ENCODE measurements at regions not wholly inside any gene's neighbourhood (a gene's known extent, or its start where the extent isn't known, plus 50 kb on each side); places are given as distances from the start of the nearest gene placed in this dataset.

GRCh38 chr20:61170496-61171320 is 81.4 kb upstream of the CDH4 start:
- no peak overlapping the region for H3K27ac ChIP-seq (ENCODE audit: low read length)
- no peak for DNase-seq (ENCODE audit: low read depth, low spot score)
- WGBS (ENCODE audit: insufficient coverage, insufficient read length) = no CpG with 5 or more reads among the region's 11 CpGs
- no peaks in the 10 kb centered on the region for H3K36me3 ChIP-seq (ENCODE audit: control insufficient read depth, insufficient read depth, low read length)
- H3K4me1 ChIP-seq (ENCODE audit: control insufficient read depth, insufficient read depth, low read length) = peaks cover 2% of the 10 kb centered on the region
- no peak overlapping the region for H3K4me3 ChIP-seq (ENCODE audit: low read length)
- no peaks in the 10 kb centered on the region for H3K27me3 ChIP-seq (ENCODE audit: control insufficient read depth, insufficient read depth, low read length)
- H3K9me3 ChIP-seq (ENCODE audit: control insufficient read depth, insufficient read depth, low read length) = no peaks in the 10 kb centered on the region

GRCh38 chr20:61173267-61173666 is 78.8 kb upstream of the CDH4 start:
- WGBS (ENCODE audit: insufficient coverage, insufficient read length) = 100% methylated on average over 2 of the region's 2 CpGs
- Histone ChIP-seq H3K36me3 (ENCODE audit: control insufficient read depth, insufficient read depth, low read length) (no peaks in the 10 kb centered on the region), H3K4me1 (ENCODE audit: control insufficient read depth, insufficient read depth, low read length) (peaks cover 2% of the 10 kb centered on the region), H3K27ac (ENCODE audit: low read length) (no peak overlapping the region), H3K4me3 (ENCODE audit: low read length) (no peak overlapping the region), H3K9me3 (ENCODE audit: control insufficient read depth, insufficient read depth, low read length) (no peaks in the 10 kb centered on the region), H3K27me3 (ENCODE audit: control insufficient read depth, insufficient read depth, low read length) (no peaks in the 10 kb centered on the region)
- DNase-seq (ENCODE audit: low read depth, low spot score) = no peak

- H3K9me3 ChIP-seq (ENCODE audit: control insufficient read depth, insufficient read depth, low read length) = no peaks in the 10 kb centered on the region
- no peaks in the 10 kb centered on the region for H3K36me3 ChIP-seq (ENCODE audit: control insufficient read depth, insufficient read depth, low read length)
- H3K27me3 ChIP-seq (ENCODE audit: control insufficient read depth, insufficient read depth, low read length) = no peaks in the 10 kb centered on the region
- no CpG with 5 or more reads among the region's 4 CpGs for WGBS (ENCODE audit: insufficient coverage, insufficient read length)
- no peak overlapping the region for H3K4me3 ChIP-seq (ENCODE audit: low read length)
- no peak overlapping the region for H3K27ac ChIP-seq (ENCODE audit: low read length)
- peaks cover 4% of the 10 kb centered on the region for H3K4me1 ChIP-seq (ENCODE audit: control insufficient read depth, insufficient read depth, low read length)
- DNase-seq (ENCODE audit: low read depth, low spot score) = no peak
These were observed 77.9 kb upstream of the CDH4 start for GRCh38 chr20:61173961-61174725.

GRCh38 chr20:61176874-61177273 is 75.2 kb upstream of the CDH4 start:
- DNase-seq (ENCODE audit: low read depth, low spot score) = no peak
- Histone ChIP-seq H3K27ac (ENCODE audit: low read length) (no peak overlapping the region), H3K36me3 (ENCODE audit: control insufficient read depth, insufficient read depth, low read length) (no peaks in the 10 kb centered on the region), H3K4me1 (ENCODE audit: control insufficient read depth, insufficient read depth, low read length) (peaks cover 1% of the 10 kb centered on the region; the same call in 1 of the 2 replicates), H3K4me3 (ENCODE audit: low read length) (no peak overlapping the region), H3K27me3 (ENCODE audit: control insufficient read depth, insufficient read depth, low read length) (no peaks in the 10 kb centered on the region), H3K9me3 (ENCODE audit: control insufficient read depth, insufficient read depth, low read length) (no peaks in the 10 kb centered on the region)
- WGBS (ENCODE audit: insufficient coverage, insufficient read length) = no CpG with 5 or more reads among the region's 1 CpG

- peaks cover 1% of the 10 kb centered on the region; the same call in 1 of the 2 replicates for H3K4me1 ChIP-seq (ENCODE audit: control insufficient read depth, insufficient read depth, low read length)
- no peak for DNase-seq (ENCODE audit: low read depth, low spot score)
- no peak overlapping the region for H3K27ac ChIP-seq (ENCODE audit: low read length)
- H3K27me3 ChIP-seq (ENCODE audit: control insufficient read depth, insufficient read depth, low read length) = no peaks in the 10 kb centered on the region
- no peaks in the 10 kb centered on the region for H3K36me3 ChIP-seq (ENCODE audit: control insufficient read depth, insufficient read depth, low read length)
- H3K9me3 ChIP-seq (ENCODE audit: control insufficient read depth, insufficient read depth, low read length) = no peaks in the 10 kb centered on the region
- H3K4me3 ChIP-seq (ENCODE audit: low read length) = no peak overlapping the region
- WGBS (ENCODE audit: insufficient coverage, insufficient read length) = no CpG with 5 or more reads among the region's 6 CpGs
These were observed 73.5 kb upstream of the CDH4 start for GRCh38 chr20:61178551-61179071.

GRCh38 chr20:61184194-61184593 is 67.9 kb upstream of the CDH4 start:
- Histone ChIP-seq H3K36me3 (ENCODE audit: control insufficient read depth, insufficient read depth, low read length) (0 out of 2 replicates have a peak, but pooled peaks cover 3% of the 10 kb centered on the region), H3K4me3 (ENCODE audit: low read length) (no peak overlapping the region), H3K27ac (ENCODE audit: low read length) (no peak overlapping the region), H3K9me3 (ENCODE audit: control insufficient read depth, insufficient read depth, low read length) (no peaks in the 10 kb centered on the region), H3K4me1 (ENCODE audit: control insufficient read depth, insufficient read depth, low read length) (peaks cover 3% of the 10 kb centered on the region; the same call in 1 of the 2 replicates), H3K27me3 (ENCODE audit: control insufficient read depth, insufficient read depth, low read length) (no peaks in the 10 kb centered on the region)
- no CpG with 5 or more reads among the region's 9 CpGs for WGBS (ENCODE audit: insufficient coverage, insufficient read length)
- no peak for DNase-seq (ENCODE audit: low read depth, low spot score)

GRCh38 chr20:61185181-61185580 is 66.9 kb upstream of the CDH4 start:
- Histone ChIP-seq H3K27ac (ENCODE audit: low read length) (no peak overlapping the region), H3K4me1 (ENCODE audit: control insufficient read depth, insufficient read depth, low read length) (peaks cover 3% of the 10 kb centered on the region; the same call in 1 of the 2 replicates), H3K9me3 (ENCODE audit: control insufficient read depth, insufficient read depth, low read length) (no peaks in the 10 kb centered on the region), H3K36me3 (ENCODE audit: control insufficient read depth, insufficient read depth, low read length) (0 out of 2 replicates have a peak, but pooled peaks cover 3% of the 10 kb centered on the region), H3K4me3 (ENCODE audit: low read length) (no peak overlapping the region), H3K27me3 (ENCODE audit: control insufficient read depth, insufficient read depth, low read length) (no peaks in the 10 kb centered on the region)
- no CpG with 5 or more reads among the region's 7 CpGs for WGBS (ENCODE audit: insufficient coverage, insufficient read length)
- DNase-seq (ENCODE audit: low read depth, low spot score) = no peak

- no CpG with 5 or more reads among the region's 12 CpGs for WGBS (ENCODE audit: insufficient coverage, insufficient read length)
- H3K9me3 ChIP-seq (ENCODE audit: control insufficient read depth, insufficient read depth, low read length) = no peaks in the 10 kb centered on the region
- H3K4me3 ChIP-seq (ENCODE audit: low read length) = no peak overlapping the region
- H3K27me3 ChIP-seq (ENCODE audit: control insufficient read depth, insufficient read depth, low read length) = no peaks in the 10 kb centered on the region
- 0 out of 2 replicates have a peak, but pooled peaks cover 3% of the 10 kb centered on the region for H3K36me3 ChIP-seq (ENCODE audit: control insufficient read depth, insufficient read depth, low read length)
- no peak overlapping the region for H3K27ac ChIP-seq (ENCODE audit: low read length)
- DNase-seq (ENCODE audit: low read depth, low spot score) = no peak
- peaks cover 3% of the 10 kb centered on the region; the same call in 1 of the 2 replicates for H3K4me1 ChIP-seq (ENCODE audit: control insufficient read depth, insufficient read depth, low read length)
These were observed 66.0 kb upstream of the CDH4 start for GRCh38 chr20:61185841-61186601.

GRCh38 chr20:61186771-61187472 is 65.1 kb upstream of the CDH4 start:
- H3K27me3 ChIP-seq (ENCODE audit: control insufficient read depth, insufficient read depth, low read length) = no peaks in the 10 kb centered on the region
- no peak for DNase-seq (ENCODE audit: low read depth, low spot score)
- 0 out of 2 replicates have a peak, but pooled peaks cover 3% of the 10 kb centered on the region for H3K36me3 ChIP-seq (ENCODE audit: control insufficient read depth, insufficient read depth, low read length)
- H3K27ac ChIP-seq (ENCODE audit: low read length) = no peak overlapping the region
- H3K4me3 ChIP-seq (ENCODE audit: low read length) = no peak overlapping the region
- no peaks in the 10 kb centered on the region for H3K9me3 ChIP-seq (ENCODE audit: control insufficient read depth, insufficient read depth, low read length)
- H3K4me1 ChIP-seq (ENCODE audit: control insufficient read depth, insufficient read depth, low read length) = peaks cover 3% of the 10 kb centered on the region; the same call in 1 of the 2 replicates
- no CpG with 5 or more reads among the region's 11 CpGs for WGBS (ENCODE audit: insufficient coverage, insufficient read length)
